T follicular helper cell (primary cell): ENCODE measurements at regions not wholly inside any gene's neighbourhood (a gene's known extent, or its start where the extent isn't known, plus 50 kb on each side); places are given as distances from the start of the nearest gene placed in this dataset.
"Not testable (repeated sequence)": the region's sequence is repeated elsewhere in the genome, so short reads cannot be mapped to it uniquely, and the experiment has no call there.

ENCODE experiments used
- DNase-seq: peaks from one replicate; pipeline ENCODE4 v3.0.0-alpha.2; 2020; ENCODE audit warnings: low read depth

DNA sequence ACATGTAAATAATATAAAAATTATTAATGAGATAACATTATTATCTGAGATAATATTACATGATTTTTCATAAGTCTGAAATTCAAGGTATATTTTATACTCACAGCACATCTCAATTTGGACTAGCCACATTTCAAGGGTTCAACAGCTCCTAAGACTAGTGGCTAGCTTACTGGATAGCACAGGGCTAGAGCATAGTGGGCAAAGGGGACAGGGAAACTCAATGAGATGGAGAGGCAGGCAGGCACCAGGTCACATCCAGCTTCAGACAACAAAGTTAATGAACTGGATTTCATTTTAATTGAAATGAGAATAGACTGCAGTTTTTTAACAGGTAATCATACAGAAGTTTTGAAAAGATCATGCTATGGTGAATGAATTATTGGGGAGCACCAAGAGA is 137.4 kb downstream of the NBPF8 start:
- DNase-seq, result not testable (repeated sequence)

DNA sequence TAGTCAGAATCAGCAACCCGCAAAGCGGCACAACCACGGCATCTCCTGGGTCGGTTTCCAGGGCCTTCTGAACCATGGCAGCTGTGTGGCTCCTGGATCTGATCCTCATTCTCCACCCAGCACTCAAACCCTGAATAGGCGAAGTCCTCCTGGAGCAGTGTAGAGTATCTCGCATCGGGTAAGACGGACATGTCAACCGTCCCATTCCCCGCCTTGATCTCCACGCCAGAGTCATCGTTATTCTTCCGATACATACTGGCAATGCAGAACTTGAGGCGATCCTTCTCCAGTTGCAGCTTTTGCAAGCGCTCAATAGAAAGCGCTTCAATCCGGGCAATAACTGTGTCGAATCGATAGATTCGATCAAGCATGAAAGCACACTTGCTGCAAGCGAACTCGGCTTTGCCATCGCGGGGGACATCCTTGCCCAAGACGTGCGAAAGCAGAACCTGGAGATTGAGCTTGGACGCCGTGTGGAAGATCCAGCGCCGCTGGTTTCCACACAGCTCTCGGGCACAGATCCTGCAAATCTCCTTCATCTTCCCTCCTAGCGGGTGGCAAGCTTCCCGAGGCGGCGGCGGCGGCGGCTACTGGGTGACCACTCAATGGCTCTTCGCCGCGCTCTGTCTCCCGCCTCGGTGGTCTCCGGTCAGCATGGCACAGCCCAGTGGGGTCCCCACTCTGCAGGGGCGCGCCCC is 142.9 kb downstream of the NBPF8 start:
- not testable (repeated sequence) for DNase-seq

DNA sequence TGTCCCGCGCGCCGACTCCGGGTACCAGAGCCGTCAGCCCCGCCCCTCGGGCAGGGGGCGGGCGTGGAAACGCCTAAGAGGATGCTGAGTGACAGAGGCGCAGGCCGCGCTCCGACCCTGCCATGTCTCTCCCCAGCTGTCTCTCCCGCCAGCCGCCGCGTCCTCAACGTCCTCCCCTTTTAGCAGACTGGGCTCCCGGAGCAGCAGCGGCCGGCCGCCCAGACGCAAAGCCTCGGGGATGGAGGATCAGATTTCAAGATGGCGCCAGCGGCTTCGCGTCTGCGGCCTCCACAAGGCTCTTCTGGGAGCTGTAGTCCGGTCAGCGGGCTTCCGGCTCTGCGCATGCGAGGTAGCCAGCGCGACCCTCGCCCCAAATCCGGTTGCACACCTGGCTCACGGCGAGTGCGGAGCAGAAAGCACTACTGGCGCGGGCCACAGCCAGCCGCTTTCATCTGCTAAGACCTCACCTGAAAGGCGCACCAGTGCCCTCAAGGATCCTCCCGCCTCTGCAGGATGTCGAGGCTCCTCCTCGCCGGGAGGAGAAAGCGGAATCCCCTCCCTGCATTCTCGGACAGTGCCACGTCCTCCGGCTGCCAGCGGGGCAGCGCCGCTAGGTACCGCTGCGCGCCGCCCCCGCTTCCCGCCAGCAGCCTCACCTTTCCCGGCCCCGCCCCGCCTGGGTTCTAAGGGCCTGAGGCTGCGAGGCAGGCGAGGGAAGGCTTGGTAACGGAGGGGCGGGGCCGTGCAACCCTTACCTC is 143.6 kb downstream of the NBPF8 start:
- DNase-seq, result peak; percentile 24

DNA sequence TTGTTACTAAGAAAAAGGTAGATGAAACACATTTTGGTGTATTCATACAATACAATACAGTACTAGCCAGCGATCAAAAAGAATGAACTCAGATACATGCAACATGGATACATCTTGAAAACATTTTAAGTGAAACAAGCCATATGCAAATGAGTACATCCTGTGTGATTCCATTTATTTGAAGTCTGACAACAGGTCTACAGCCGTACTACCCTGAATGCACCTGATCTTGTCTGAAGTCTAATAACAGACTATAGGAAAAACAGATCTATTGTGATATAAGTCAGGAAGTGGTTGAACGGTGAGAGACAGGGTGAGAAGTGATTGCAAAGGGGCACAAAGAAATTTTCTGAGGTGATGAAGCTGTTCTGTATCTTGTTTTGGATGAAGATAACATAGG is 146.9 kb downstream of the NBPF8 start:
- DNase-seq, result peak; percentile 6

DNA sequence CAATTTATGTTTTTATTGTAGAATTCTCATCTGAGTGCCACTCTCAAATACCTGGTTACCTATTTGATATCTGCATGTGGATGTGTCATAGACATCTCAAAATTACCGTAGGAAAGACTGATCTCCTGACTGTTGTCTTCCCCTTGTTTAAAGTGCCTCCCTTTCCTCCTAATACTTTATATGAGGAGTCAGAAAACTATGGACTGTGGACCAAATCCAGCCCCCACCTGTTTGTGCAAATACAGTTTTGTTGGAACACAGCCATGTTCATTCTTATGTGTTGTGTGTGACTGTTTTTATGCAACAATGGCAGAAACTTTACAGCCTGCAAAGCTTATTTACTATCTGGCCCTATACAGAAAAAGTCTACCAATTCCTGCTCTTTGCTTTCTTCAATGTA is 150.6 kb downstream of the NBPF8 start:
- not testable (repeated sequence) for DNase-seq

DNA sequence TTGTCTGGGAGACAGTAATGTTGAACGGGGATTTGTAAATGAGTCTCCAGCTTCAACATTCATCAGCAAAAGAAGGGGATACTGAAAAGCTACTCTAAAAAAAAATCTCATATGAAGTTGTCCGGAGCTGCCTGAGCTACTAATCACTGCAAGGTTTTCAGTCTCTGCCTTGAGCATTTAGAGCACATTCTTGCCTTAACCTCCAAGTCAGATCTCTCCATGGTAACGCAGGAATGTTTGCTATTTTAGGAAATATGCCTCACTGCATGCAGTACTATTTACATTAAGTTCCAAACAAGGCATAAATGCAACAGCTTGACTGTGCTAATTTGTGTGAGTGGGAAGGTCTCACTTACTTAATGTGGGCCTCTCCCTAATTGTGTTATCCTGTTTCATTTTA is 152.8 kb downstream of the NBPF8 start:
- not testable (repeated sequence) for DNase-seq

DNA sequence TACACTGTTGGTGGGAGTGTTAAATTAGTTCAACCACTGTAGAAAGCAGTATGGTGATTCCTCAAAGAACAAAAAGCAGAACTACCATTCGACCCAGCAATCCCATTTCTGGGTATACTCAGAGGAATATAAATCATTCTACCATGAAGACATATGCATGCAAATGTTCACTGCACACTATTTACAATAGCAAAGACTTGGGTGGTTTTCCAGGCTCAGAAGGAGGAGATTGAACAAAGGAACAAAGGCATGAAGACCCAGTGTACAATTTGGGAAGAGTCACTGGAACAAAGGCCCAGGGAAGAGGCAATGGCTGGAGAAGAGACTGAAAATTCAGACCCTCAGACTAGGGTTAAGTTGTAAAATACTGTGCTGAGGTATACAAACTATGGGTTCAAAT is 148.5 kb upstream of the NBPF26 start:
- DNase-seq, result not testable (repeated sequence)

DNA sequence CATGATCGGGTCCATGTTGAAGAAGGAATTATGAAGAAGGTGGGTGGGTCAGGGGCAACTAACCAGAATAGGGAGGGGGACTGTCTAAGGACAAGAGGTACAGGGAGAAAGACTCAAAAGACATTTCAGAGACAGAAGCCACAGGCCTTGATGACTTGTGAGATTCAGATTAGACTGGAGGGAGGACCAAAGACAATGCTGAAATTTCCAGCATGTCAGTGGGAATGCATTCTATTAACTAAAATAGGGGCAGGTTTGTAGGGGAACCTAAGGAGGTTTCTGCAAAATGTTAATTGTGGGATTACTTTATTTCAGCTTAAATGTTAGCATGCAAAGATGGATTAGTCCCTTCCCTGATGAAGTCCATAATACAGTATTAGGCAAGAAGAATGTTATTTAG is 141.6 kb upstream of the NBPF26 start:
- DNase-seq, result not testable (repeated sequence)

DNA sequence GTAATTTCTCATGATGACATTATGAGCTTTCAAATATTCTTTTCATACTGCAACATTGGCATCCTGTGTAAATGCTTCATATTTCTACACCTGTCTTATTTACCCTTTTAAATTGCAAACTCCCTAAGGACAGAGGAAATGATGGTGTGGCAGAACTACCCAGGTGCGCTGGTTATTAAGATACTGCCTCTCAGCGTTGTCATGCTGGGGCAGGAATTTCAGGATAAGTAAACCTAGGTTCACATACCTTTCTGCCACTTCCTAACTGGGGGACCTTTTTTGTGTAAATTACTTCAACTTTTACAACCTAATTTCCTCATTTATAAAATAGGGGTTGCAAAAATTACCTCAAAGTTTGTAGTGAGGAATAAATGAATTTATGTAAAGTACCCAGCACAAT is 137.7 kb upstream of the NBPF26 start:
- not testable (repeated sequence) for DNase-seq

DNA sequence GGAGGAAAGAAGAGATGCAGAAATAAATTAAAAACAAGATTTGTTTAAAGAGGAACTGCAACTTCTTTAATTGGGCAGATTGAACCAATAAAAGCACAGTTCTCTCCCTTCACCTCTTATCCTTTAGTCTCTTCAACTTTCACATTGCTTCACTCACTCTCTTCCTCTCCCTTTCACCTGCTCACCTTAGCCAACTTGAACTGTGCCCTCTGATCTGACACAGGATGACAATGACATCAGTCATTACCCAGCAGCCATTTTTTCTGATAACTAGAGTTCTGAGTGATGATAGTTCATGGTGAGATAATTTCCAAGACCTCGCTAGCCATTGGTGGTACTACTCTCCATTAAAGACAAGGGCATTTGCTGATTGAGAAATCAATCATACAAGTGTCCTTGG is 134.9 kb upstream of the NBPF26 start:
- DNase-seq, result not testable (repeated sequence)

DNA sequence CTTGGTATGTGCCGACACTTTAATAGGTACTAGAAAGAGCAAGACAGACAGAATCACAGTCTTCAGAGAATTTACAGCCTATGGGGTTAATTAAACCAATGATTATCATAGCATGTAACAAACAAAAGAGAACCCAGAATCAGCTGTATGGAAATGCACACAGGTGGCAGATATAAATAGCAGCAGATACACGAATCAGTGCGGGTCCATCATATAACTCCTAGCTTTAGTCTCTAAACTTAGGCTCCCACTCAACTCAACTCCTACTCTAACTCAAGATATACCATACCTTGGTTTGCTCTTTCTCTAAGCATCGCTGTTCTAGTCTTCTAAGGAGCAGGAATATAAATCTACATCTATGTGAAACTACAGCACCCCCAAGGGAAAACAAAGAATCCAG is 132.0 kb upstream of the NBPF26 start:
- not testable (repeated sequence) for DNase-seq

DNA sequence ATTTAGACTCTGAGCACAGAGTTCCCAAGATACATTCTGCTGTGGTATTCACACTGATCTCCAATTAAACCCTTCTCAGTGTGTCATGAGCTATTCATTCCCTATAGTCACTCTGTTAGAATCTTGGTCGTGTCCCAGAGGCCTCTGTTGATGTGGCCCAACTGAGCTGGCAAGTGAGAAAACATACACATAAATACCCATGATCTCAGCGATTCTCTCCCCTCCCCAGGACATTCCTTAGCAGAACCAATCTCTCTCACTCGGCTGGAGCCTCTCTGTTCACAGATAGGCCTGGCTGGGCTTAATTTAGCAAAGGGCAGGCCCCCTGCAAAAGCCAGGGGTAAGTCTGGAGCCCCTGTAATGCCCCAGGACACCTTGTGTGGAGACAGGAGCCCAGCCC is 130.8 kb upstream of the NBPF26 start:
- DNase-seq, result not testable (repeated sequence)

DNA sequence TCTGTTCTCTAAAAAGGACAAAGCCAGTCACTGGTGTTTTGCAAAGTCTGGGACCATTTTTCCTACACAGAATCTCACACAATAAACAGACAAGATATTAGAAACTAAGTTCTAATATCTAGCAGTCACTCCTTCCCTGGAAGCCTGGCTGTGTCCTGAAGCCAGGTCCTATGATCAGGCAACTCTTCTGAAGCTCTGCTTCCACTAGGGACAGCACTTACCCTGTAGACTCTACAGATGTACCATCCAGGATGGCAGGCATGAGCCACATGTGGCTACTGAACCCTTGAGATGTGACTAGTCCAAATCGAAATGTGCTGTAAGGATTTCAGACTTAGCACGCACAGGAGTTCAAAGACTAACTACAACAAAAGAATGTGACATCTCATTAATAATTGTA is 130.1 kb upstream of the NBPF26 start:
- DNase-seq, result not testable (repeated sequence)

DNA sequence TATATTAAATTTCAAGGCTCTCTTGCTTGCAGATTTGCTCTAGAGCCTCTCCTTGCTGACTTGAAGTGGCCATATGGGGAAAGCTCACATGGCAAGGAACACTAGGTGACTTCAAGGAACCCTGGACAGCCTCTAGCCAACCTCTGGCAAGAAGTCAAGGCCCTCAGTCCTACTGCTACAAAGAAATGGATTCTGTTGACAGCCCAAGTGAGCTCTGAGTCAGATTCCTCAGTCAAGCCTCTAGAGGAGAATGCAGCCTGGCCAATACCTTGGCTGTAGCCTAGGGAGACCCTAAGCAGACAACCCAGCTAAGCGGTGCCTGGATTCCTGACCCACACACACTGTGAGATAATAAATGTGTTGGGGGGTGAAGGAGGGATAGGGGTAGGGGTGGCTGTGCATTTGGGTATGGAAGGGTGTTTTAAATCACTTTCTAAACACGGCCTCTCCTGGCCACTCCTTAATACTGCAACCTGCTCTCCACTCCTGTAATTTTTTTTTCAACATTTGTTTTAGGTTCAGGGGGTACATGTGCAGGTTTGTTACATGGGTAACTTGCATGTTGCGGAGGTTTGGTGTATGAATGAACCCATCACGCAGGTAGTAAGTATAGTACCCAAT is 125.3 kb upstream of the NBPF26 start:
- DNase-seq, result not testable (repeated sequence)

DNA sequence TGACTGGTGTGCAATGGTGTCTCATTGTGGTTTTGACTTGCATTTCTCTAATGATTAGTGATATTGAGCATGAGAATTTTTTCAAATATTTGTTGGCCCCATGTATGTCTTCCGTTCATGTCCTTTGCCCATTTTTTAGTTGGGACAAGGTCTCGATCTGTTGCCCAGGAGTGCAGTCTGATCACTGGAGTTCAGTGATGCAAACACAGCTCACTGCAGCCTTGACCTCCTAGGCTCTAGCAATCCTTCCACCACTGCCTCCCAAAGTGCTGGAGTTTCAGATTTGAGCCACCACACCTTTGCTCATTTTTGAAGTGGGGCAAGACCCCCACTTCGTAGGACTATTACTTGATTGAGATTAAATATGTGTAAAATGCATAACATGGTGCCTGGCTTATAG is 124.2 kb upstream of the NBPF26 start:
- DNase-seq, result not testable (repeated sequence)

DNA sequence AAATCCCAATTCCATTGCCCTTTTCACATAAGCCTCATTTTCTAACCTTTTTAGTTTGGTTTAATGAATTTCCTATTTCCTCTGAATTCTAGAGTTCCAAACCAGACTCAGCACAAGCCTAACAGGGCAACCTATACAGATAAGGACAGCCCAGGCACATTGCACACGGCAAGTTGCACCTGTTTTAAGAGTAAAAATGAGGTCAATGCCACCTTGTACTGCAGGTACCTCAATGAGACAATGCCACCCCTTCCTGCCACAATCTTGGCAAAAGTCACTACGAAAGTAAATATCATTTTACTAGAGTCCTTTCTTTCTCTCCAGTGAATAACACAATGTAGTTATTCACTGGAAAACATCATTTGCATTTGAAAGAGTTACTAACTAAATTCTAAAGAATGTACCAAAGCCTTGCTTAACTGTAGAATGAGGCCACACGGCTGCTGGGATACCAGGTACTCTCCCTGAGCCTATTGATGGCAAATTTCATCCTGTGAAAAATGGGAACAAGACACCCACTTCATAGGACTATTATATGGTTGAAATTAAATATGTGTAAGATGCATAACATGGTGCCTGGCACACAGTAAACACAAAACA is 123.2 kb upstream of the NBPF26 start:
- not testable (repeated sequence) for DNase-seq

DNA sequence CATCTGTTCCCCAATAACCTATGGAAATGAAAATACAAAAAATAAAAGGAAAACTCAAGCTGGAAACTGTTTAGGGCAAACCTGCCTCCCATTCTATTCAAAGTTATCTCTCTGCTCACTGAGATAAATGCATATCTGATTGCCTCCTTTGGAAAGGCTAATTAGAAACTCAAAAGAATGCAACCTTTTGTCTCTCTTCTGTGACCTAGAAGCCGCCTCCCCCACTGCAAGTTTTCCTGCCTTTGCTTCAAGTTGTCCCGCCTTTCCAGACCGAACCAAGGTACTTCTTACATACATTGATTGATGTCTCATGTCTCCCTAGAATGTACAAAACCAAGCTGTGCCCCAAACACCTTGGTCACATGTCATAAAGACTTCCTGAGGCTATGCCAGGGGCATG is 115.9 kb upstream of the NBPF26 start:
- not testable (repeated sequence) for DNase-seq

DNA sequence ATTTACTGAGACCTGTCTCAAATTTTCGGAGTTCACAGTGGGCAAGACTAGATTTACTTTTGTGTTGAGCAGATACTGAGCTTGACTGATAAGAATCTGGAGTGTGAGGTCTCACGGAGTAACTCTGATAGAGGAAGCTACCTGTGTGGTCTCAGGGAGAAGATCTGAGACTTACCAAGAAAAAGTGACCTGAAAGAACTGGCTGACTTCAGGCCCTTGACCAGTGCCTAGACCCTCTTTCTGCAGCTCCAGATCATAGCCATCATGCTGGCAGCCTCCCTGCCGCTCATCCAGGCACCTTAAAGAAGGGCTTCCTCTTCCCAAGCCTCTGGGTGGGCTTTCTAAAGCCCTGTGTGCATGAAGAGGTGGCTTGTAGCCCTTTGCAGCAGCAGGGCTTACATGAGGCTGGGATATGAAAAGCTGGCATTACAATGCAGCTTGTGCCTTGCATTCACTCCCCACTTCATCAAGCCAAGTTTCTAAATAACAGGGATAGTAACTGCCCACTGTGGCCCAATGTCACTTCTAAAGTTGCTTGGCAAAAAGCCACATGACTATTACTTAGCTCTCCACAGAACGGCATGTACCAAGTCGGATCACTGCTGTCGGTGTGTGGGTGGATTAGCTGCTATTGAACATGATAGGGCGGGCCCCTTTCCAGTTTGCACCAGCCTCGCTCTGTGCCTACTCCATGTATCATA is 115.3 kb upstream of the NBPF26 start:
- DNase-seq, result not testable (repeated sequence)

DNA sequence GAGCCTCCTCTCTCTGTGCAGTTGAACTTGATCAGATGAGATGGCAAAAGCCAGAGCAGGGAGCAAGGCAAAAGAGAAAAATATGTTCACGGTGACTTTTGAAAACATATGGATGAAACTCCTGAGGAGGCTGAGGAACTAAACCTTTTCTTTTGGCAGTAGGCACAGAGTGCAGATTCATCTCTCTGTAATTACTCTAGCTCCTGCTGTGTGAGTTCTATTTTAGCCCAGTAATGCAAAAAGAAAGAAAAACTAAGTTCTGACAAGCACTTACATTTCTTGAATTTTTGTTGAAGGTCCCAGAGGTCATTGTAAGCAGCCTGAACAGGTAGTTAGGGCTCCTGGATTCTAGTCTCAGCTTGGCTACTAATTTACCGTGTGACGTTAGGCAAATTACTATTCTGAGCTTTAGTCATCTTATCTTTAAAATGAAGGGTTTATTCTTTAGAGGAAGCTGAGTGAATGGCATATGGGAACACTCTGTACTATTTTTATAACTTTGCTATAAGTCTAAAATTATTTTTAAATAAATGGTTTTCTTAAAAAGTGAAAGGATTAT is 114.7 kb upstream of the NBPF26 start:
- not testable (repeated sequence) for DNase-seq

DNA sequence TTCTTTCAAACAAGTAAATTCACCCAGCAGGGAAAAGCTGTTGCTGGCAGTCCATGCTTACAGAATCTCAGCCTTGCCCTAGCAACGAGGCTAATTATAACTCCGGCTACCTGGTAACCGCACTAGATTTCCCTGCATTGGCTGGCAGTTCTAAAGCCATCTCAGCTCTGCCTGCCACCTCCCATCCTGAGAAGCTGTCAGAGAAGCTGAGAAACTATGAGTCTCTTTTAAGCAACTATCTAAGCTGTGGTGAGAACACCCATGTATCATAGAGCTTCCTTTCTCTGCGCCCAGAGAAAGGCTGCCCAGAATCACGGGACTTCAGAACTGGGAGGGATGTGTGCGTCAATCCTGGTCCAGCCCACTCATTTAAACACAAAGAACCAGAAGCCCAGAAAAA is 113.9 kb upstream of the NBPF26 start:
- DNase-seq, result not testable (repeated sequence)

DNA sequence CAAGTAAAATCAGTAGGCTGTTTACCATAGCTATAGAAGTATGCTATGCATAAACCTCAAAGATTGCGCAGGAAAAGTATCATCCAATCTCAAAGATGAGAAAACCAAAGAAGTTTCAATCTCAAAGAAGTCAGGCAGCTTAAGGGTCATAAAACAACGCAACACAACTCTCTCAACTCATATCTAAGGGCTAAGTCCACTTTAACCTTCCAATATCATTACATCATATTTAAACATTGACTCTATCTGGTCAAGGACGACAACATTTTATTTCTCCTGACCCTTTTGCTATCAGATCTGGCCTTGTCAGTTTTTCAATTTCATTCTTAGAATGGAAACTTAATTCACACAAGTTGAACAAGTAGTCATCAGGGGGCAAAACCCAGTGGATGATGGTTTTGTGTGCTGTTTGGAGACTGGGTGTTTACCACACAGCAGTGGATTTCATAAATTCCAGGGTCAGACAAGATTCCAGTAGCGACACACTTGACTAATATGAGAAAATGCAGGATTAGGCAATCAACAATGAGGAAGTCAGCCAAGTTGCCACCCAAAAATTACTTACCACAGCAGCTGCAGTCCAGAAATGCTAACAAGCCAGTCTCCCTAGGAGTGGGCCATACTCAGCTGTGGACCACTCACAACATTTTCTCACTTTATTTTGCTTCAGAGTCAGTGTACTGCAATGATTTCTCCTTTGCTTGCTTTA is 108.7 kb upstream of the NBPF26 start:
- not testable (repeated sequence) for DNase-seq
